ENCODE measurements at regions not wholly inside any gene's neighbourhood (a gene's known extent, or its start where the extent isn't known, plus 50 kb on each side); places are given as distances from the start of the nearest gene placed in this dataset.

- Histone ChIP-seq H3K9me3 (ENCODE audit: low read depth) (no peaks in the 10 kb centered on the region), H3F3A (ENCODE audit: insufficient read depth) (no peaks in the 10 kb centered on the region), H2AFZ (no peak overlapping the region), H3K9ac (no peak overlapping the region), H3K9me2 (ENCODE audit: insufficient read depth) (no peaks in the 10 kb centered on the region), H4K20me1 (ENCODE audit: insufficient read depth) (no peaks in the 10 kb centered on the region), H3K4me1 (ENCODE audit: insufficient read depth) (no peaks in the 10 kb centered on the region; the same call in 1 of the 2 replicates), H3K27ac (no peak overlapping the region), H3K36me3 (ENCODE audit: low read depth) (no peaks in the 10 kb centered on the region), H3K4me3 (no peak overlapping the region), H3K4me2 (ENCODE audit: unreplicated experiment) (no peak overlapping the region), H3K79me2 (ENCODE audit: insufficient read depth) (no peaks in the 10 kb centered on the region), H3K27me3 (replicated peaks; ENCODE audit: insufficient read depth) (peaks cover 8% of the 10 kb centered on the region)
- in situ Hi-C loops (cut with MboI): loop anchor here (5.0 kb wide), 1 partner anchor 182 kb away; no protein-coding TSS in a partner anchor
- peak; percentile 78 for DNase-seq
- no peak for TF ChIP-seq EZH2phosphoT487 (IDR thresholded peaks at IDR 0.05; ENCODE audit: insufficient read depth, low read depth)
- no peak for TF ChIP-seq EZH2 (IDR thresholded peaks at IDR 0.05; ENCODE audit: insufficient read depth, poor library complexity, severe bottlenecking)
- 25 to 27% methylated on average over 11 of the region's 11 CpGs for WGBS, 2 experiments (ENCODE audit: low coverage in 1 of 2, low lambda C conversion rate in 2 of 2, missing lambda C conversion rate in 2 of 2)
Observed at GRCh38 chr11:36744375-36745168, 146.5 kb upstream of the RAG2 start.

GRCh38 chr11:36743039-36743438, 145.0 kb upstream of the RAG2 start:
- in situ Hi-C loops (cut with MboI): no loop called here
- H3K4me2 ChIP-seq (ENCODE audit: unreplicated experiment): no peak overlapping the region
- no peaks in the 10 kb centered on the region for H3K9me2 ChIP-seq (ENCODE audit: insufficient read depth)
- H2AFZ ChIP-seq: no peak overlapping the region
- no peak overlapping the region for H3K4me3 ChIP-seq
- H3K9ac ChIP-seq: no peak overlapping the region
- peaks cover 4% of the 10 kb centered on the region for H3K27me3 ChIP-seq (replicated peaks; ENCODE audit: insufficient read depth)
- no peaks in the 10 kb centered on the region for H3F3A ChIP-seq (ENCODE audit: insufficient read depth)
- no peaks in the 10 kb centered on the region for H3K9me3 ChIP-seq (ENCODE audit: low read depth)
- DNase-seq: no peak
- H3K36me3 ChIP-seq (ENCODE audit: low read depth): no peaks in the 10 kb centered on the region
- WGBS, 2 experiments (ENCODE audit: low coverage in 1 of 2, low lambda C conversion rate in 2 of 2, missing lambda C conversion rate in 2 of 2): 51 to 57% methylated on average over 2 of the region's 2 CpGs
- no peak overlapping the region for H3K27ac ChIP-seq
- H3K79me2 ChIP-seq (ENCODE audit: insufficient read depth): no peaks in the 10 kb centered on the region
- H4K20me1 ChIP-seq (ENCODE audit: insufficient read depth): no peaks in the 10 kb centered on the region
- TF ChIP-seq EZH2 (IDR thresholded peaks at IDR 0.05; ENCODE audit: insufficient read depth, poor library complexity, severe bottlenecking) (no peak), EZH2phosphoT487 (IDR thresholded peaks at IDR 0.05; ENCODE audit: insufficient read depth, low read depth) (no peak)
- H3K4me1 ChIP-seq (ENCODE audit: insufficient read depth): no peaks in the 10 kb centered on the region

GRCh38 chr11:36741515-36741914, 143.5 kb upstream of the RAG2 start:
- H3K27me3 ChIP-seq (replicated peaks; ENCODE audit: insufficient read depth): peaks cover 13% of the 10 kb centered on the region
- no peaks in the 10 kb centered on the region for H3F3A ChIP-seq (ENCODE audit: insufficient read depth)
- no peak overlapping the region for H3K4me3 ChIP-seq
- no peaks in the 10 kb centered on the region for H4K20me1 ChIP-seq (ENCODE audit: insufficient read depth)
- no peak overlapping the region for H3K4me2 ChIP-seq (ENCODE audit: unreplicated experiment)
- TF ChIP-seq EZH2phosphoT487 (IDR thresholded peaks at IDR 0.05; ENCODE audit: insufficient read depth, low read depth) (no peak), EZH2 (IDR thresholded peaks at IDR 0.05; ENCODE audit: insufficient read depth, poor library complexity, severe bottlenecking) (no peak)
- H2AFZ ChIP-seq: no peak overlapping the region
- in situ Hi-C loops (cut with MboI): no loop called here
- H3K9ac ChIP-seq: no peak overlapping the region
- no peaks in the 10 kb centered on the region for H3K4me1 ChIP-seq (ENCODE audit: insufficient read depth)
- DNase-seq: peak; percentile 18
- no peaks in the 10 kb centered on the region for H3K36me3 ChIP-seq (ENCODE audit: low read depth)
- H3K27ac ChIP-seq: no peak overlapping the region
- no peaks in the 10 kb centered on the region for H3K9me3 ChIP-seq (ENCODE audit: low read depth)
- H3K9me2 ChIP-seq (ENCODE audit: insufficient read depth): no peaks in the 10 kb centered on the region
- no peaks in the 10 kb centered on the region for H3K79me2 ChIP-seq (ENCODE audit: insufficient read depth)

- H3K4me1 ChIP-seq (ENCODE audit: insufficient read depth): no peaks in the 10 kb centered on the region
- H3K9me3 ChIP-seq (ENCODE audit: low read depth): no peaks in the 10 kb centered on the region
- no peak overlapping the region for H2AFZ ChIP-seq
- H3K27ac ChIP-seq: no peak overlapping the region
- no peak overlapping the region for H3K4me2 ChIP-seq (ENCODE audit: unreplicated experiment)
- peaks cover 15% of the 10 kb centered on the region for H3K27me3 ChIP-seq (replicated peaks; ENCODE audit: insufficient read depth)
- 18 to 32% methylated on average over 3 of the region's 3 CpGs for WGBS, 2 experiments (ENCODE audit: low coverage in 1 of 2, low lambda C conversion rate in 2 of 2, missing lambda C conversion rate in 2 of 2)
- no peaks in the 10 kb centered on the region for H3K9me2 ChIP-seq (ENCODE audit: insufficient read depth)
- DNase-seq: no peak
- in situ Hi-C loops (cut with MboI): no loop called here
- H3K36me3 ChIP-seq (ENCODE audit: low read depth): no peaks in the 10 kb centered on the region
- TF ChIP-seq EZH2phosphoT487 (IDR thresholded peaks at IDR 0.05; ENCODE audit: insufficient read depth, low read depth): no peak
- no peak for TF ChIP-seq EZH2 (IDR thresholded peaks at IDR 0.05; ENCODE audit: insufficient read depth, poor library complexity, severe bottlenecking)
- H3K79me2 ChIP-seq (ENCODE audit: insufficient read depth): no peaks in the 10 kb centered on the region
- H3K4me3 ChIP-seq: no peak overlapping the region
- no peaks in the 10 kb centered on the region for H4K20me1 ChIP-seq (ENCODE audit: insufficient read depth)
- H3F3A ChIP-seq (ENCODE audit: insufficient read depth): no peaks in the 10 kb centered on the region
- no peak overlapping the region for H3K9ac ChIP-seq
Observed at GRCh38 chr11:36738292-36738861, 140.3 kb upstream of the RAG2 start.

All from GM23248 (cell line).